DMS79 (cell line): ENCODE measurements at regions not wholly inside any gene's neighbourhood (a gene's known extent, or its start where the extent isn't known, plus 50 kb on each side); places are given as distances from the start of the nearest gene placed in this dataset.
"Not testable (repeated sequence)": the region's sequence is repeated elsewhere in the genome, so short reads cannot be mapped to it uniquely, and the experiment has no call there.

Source experiments
- DNase-seq: peaks from one replicate; lab custom pipeline; 2025; lab: John Stamatoyannopoulos, UW

GRCh38 chr4:127469959-127470809 lies 162.6 kb upstream of the INTU start:
- DNase-seq: no peak

GRCh38 chr4:127478271-127478670 lies 154.5 kb upstream of the INTU start:
- not testable (repeated sequence) for DNase-seq

GRCh38 chr4:127479031-127479622 lies 153.6 kb upstream of the INTU start:
- DNase-seq: no peak

- DNase-seq: no peak
These were observed 150.7 kb upstream of the INTU start for GRCh38 chr4:127482049-127482448.

GRCh38 chr4:127484117-127484516 lies 148.6 kb upstream of the INTU start:
- DNase-seq: no peak

GRCh38 chr4:127486248-127486647 lies 146.5 kb upstream of the INTU start:
- DNase-seq: no peak

GRCh38 chr4:127491571-127491970 lies 141.2 kb upstream of the INTU start:
- no peak for DNase-seq

GRCh38 chr4:127496875-127497274 lies 135.9 kb upstream of the INTU start:
- DNase-seq: not testable (repeated sequence)

GRCh38 chr4:127498366-127498765 lies 134.4 kb upstream of the INTU start:
- no peak for DNase-seq

- DNase-seq: no peak
These were observed 132.5 kb upstream of the INTU start for GRCh38 chr4:127500242-127500641.

GRCh38 chr4:127501103-127501502 lies 131.7 kb upstream of the INTU start:
- DNase-seq: no peak

GRCh38 chr4:127503111-127503510 lies 129.6 kb upstream of the INTU start:
- no peak for DNase-seq

GRCh38 chr4:127505203-127505602 lies 127.6 kb upstream of the INTU start:
- DNase-seq: no peak

GRCh38 chr4:127506283-127506682 lies 126.5 kb upstream of the INTU start:
- DNase-seq: no peak

GRCh38 chr4:127509155-127509554 lies 123.6 kb upstream of the INTU start:
- DNase-seq: no peak

GRCh38 chr4:127512672-127513071 lies 120.1 kb upstream of the INTU start:
- DNase-seq: not testable (repeated sequence)

GRCh38 chr4:127515259-127515658 lies 117.5 kb upstream of the INTU start:
- DNase-seq: not testable (repeated sequence)

GRCh38 chr4:127518046-127518445 lies 114.7 kb upstream of the INTU start:
- DNase-seq: no peak

GRCh38 chr4:127521463-127521862 lies 111.3 kb upstream of the INTU start:
- DNase-seq: no peak

- no peak for DNase-seq
These were observed 109.4 kb upstream of the INTU start for GRCh38 chr4:127523369-127523768.

GRCh38 chr4:127525608-127526007 lies 107.1 kb upstream of the INTU start:
- DNase-seq: no peak

- no peak for DNase-seq
These were observed 104.5 kb upstream of the INTU start for GRCh38 chr4:127528302-127528701.

GRCh38 chr4:127529879-127530278 lies 102.9 kb upstream of the INTU start:
- DNase-seq: not testable (repeated sequence)
